ENCODE measurements at regions not wholly inside any gene's neighbourhood (a gene's known extent, or its start where the extent isn't known, plus 50 kb on each side); places are given as distances from the start of the nearest gene placed in this dataset.

GRCh38 chr1:172940174-172940855 is 110.4 kb downstream of the TNFSF18 start:
- H3K36me3 ChIP-seq (ENCODE audit: insufficient read depth, low read length): no peaks in the 10 kb centered on the region
- no peaks in the 10 kb centered on the region for H3K9me3 ChIP-seq (ENCODE audit: low read length)
- H3K9ac ChIP-seq (ENCODE audit: low read length): no peak overlapping the region
- H3K4me3 ChIP-seq (ENCODE audit: low read length): no peak overlapping the region
- TF ChIP-seq SMC3 (conservative IDR thresholded peaks at IDR 0.05; ENCODE audit: poor library complexity) (no peak), EP300 (conservative IDR thresholded peaks at IDR 0.05; ENCODE audit: poor library complexity, severe bottlenecking) (no peak), REST (IDR thresholded peaks at IDR 0.05; ENCODE audit: borderline replicate concordance) (no peak), POLR2AphosphoS5 (IDR thresholded peaks at IDR 0.05) (no peak), TAF1 (IDR thresholded peaks at IDR 0.05; ENCODE audit: low read depth) (no peak), MXI1 (conservative IDR thresholded peaks at IDR 0.05; ENCODE audit: poor library complexity, severe bottlenecking) (no peak), EZH2 (IDR thresholded peaks at IDR 0.05; ENCODE audit: borderline replicate concordance, insufficient read depth, low read length, poor library complexity, severe bottlenecking) (no peak), RAD21 (conservative IDR thresholded peaks at IDR 0.05) (no peak), CTCF (IDR thresholded peaks at IDR 0.05; ENCODE audit: poor library complexity, severe bottlenecking) (no peak)
- H3K9me2 ChIP-seq (ENCODE audit: insufficient read depth, low read length): no peaks in the 10 kb centered on the region
- H3F3A ChIP-seq (ENCODE audit: insufficient read depth, low read length, poor library complexity, severe bottlenecking): no peaks in the 10 kb centered on the region
- H3K79me2 ChIP-seq (replicated peaks; ENCODE audit: insufficient read depth, low read length): no peaks in the 10 kb centered on the region
- H3K27me3 ChIP-seq (ENCODE audit: insufficient read depth, low read depth, low read length): no peaks in the 10 kb centered on the region
- no peak overlapping the region for H2AFZ ChIP-seq (ENCODE audit: low read depth, low read length)
- no peaks in the 10 kb centered on the region for H4K20me1 ChIP-seq (ENCODE audit: insufficient read depth)
- no peak overlapping the region for H3K27ac ChIP-seq (ENCODE audit: low read length)
- no peak overlapping the region for H3K4me2 ChIP-seq (ENCODE audit: low read length)

- no peak overlapping the region for H3K9ac ChIP-seq (ENCODE audit: low read length)
- no peak overlapping the region for H3K4me3 ChIP-seq (ENCODE audit: low read length)
- H2AFZ ChIP-seq (ENCODE audit: low read depth, low read length): no peak overlapping the region
- TF ChIP-seq CTCF (IDR thresholded peaks at IDR 0.05; ENCODE audit: poor library complexity, severe bottlenecking): no peak
- TF ChIP-seq REST (IDR thresholded peaks at IDR 0.05; ENCODE audit: borderline replicate concordance): no peak
- no peak for TF ChIP-seq EP300 (conservative IDR thresholded peaks at IDR 0.05; ENCODE audit: poor library complexity, severe bottlenecking)
- no peak for TF ChIP-seq SMC3 (conservative IDR thresholded peaks at IDR 0.05; ENCODE audit: poor library complexity)
- TF ChIP-seq EZH2 (IDR thresholded peaks at IDR 0.05; ENCODE audit: borderline replicate concordance, insufficient read depth, low read length, poor library complexity, severe bottlenecking): no peak
- H3K9me2 ChIP-seq (ENCODE audit: insufficient read depth, low read length): no peaks in the 10 kb centered on the region
- H3K4me2 ChIP-seq (ENCODE audit: low read length): no peak overlapping the region
- no peaks in the 10 kb centered on the region for H3K9me3 ChIP-seq (ENCODE audit: low read length)
- no peaks in the 10 kb centered on the region for H3K27me3 ChIP-seq (ENCODE audit: insufficient read depth, low read depth, low read length)
- no peaks in the 10 kb centered on the region for H3K79me2 ChIP-seq (replicated peaks; ENCODE audit: insufficient read depth, low read length)
- no peaks in the 10 kb centered on the region for H3F3A ChIP-seq (ENCODE audit: insufficient read depth, low read length, poor library complexity, severe bottlenecking)
- H3K36me3 ChIP-seq (ENCODE audit: insufficient read depth, low read length): no peaks in the 10 kb centered on the region
- H4K20me1 ChIP-seq (ENCODE audit: insufficient read depth): no peaks in the 10 kb centered on the region
- H3K27ac ChIP-seq (ENCODE audit: low read length): no peak overlapping the region
Observed at GRCh38 chr1:172941471-172941870, 109.3 kb downstream of the TNFSF18 start.

All from neural cell (in vitro differentiated cells).